Activated T-helper 1 cell treated with anti-CD3 and anti-CD28 coated beads, Interleukin-12 subunit alpha, Interleukin-12 subunit beta, Interleukin-2, Interleukin-4 antibody, amounts not matched to agents 30 ng/mL and 10 ng/mL and 1 ng/mL, durations not matched to agents 14 hours and 24 hours and 36 hours (primary cell): ENCODE measurements at regions not wholly inside any gene's neighbourhood (a gene's known extent, or its start where the extent isn't known, plus 50 kb on each side); places are given as distances from the start of the nearest gene placed in this dataset.

ENCODE experiments used
- DNase-seq: peaks from one replicate; pipeline ENCODE4 v3.0.0; 2021; ENCODE audit warnings: low spot score
- H3K27ac Mint-ChIP-seq: one replicate; pipeline ENCODE4 v1.8.0; 2021; ENCODE audit warnings: mild to moderate bottlenecking, mixed read lengths
- H3K27me3 Mint-ChIP-seq: one replicate; pipeline ENCODE4 v1.8.0; 2022; ENCODE audit warnings: mild to moderate bottlenecking, moderate library complexity, mixed read lengths; ENCODE audit not compliant: insufficient read depth
- H3K36me3 Mint-ChIP-seq: one replicate; pipeline ENCODE4 v1.8.0; 2021; ENCODE audit warnings: low read depth, mixed read lengths
- H3K4me1 Mint-ChIP-seq: one replicate; pipeline ENCODE4 v1.8.0; 2021; ENCODE audit warnings: low read depth, mixed read lengths
- H3K4me3 Mint-ChIP-seq: one replicate; pipeline ENCODE4 v1.8.0; 2021; ENCODE audit warnings: mild to moderate bottlenecking, moderate library complexity, mixed read lengths
- H3K9me3 Mint-ChIP-seq: one replicate; pipeline ENCODE4 v1.8.0; 2021; ENCODE audit warnings: mixed read lengths
- intact Hi-C: fragments of 100-400 bp; cut with micrococcal nuclease; formaldehyde crosslinking; loops from one replicate; pipeline ENCODE4 v1.15.1; 2024

DNA sequence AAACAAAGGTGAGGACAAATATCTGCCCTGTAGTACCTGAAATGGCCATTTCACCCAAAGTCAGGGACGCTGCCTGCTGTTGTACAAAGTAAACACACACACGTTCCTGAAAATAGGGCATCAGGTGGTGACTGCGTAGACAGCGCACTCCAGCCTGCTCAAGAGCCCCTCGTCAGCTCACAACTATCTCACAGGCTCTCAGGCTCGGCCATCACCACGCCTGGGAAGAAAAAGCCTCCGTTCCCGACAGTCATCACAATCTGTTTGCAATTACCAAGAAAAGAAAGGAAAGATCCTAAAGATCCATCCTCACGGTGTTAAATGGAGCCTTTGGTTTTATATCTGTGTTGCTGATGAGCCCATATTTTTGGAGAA lies 230.2 kb downstream of the ZNF516 start:
- Mint-ChIP-seq H3K9me3 (no peaks in the 10 kb centered on the region), H3K27ac (no peak overlapping the region), H3K36me3 (no peaks in the 10 kb centered on the region), H3K4me3 (no peak overlapping the region), H3K4me1 (no peaks in the 10 kb centered on the region), H3K27me3 (peaks cover 3% of the 10 kb centered on the region)
- intact Hi-C loops = no loop called here
- no peak for DNase-seq

DNA sequence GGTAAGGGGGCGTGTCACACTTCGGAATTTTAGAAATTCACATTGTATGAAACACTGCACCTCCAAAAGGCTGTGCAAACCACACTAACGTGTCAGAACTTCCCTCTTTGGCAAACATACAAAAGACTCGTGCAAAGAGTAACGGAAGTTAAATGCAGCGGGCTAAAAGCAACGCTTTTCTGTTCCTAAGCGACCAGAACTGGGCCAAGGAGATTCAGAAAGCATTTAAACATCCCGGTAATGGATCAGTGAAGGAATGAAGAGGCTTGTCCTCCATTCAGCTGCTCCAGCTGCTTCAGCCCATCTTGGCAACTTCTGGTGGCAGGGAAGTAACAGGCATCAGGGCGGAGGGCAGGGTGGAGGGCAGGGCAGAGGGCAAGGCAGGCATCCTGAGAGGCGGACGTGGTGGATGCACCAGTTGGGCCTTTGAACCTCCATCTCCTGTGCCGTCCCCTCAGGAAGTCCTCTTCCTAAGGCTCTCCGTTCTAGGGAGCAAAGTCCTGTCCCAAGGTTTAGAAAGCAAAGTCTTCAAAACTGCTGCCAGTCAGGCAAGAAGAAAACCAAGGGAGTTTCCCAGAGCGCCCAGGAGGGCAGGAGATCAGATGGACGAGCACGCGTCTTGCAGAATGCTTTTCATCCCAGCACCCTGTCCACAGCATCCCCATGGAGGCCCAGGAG lies 230.7 kb downstream of the ZNF516 start:
- H3K4me1 Mint-ChIP-seq = no peaks in the 10 kb centered on the region
- H3K27me3 Mint-ChIP-seq = peaks cover 3% of the 10 kb centered on the region
- H3K4me3 Mint-ChIP-seq = no peak overlapping the region
- DNase-seq = no peak
- no peaks in the 10 kb centered on the region for H3K36me3 Mint-ChIP-seq
- intact Hi-C loops = no loop called here
- H3K9me3 Mint-ChIP-seq = no peaks in the 10 kb centered on the region
- H3K27ac Mint-ChIP-seq = no peak overlapping the region

DNA sequence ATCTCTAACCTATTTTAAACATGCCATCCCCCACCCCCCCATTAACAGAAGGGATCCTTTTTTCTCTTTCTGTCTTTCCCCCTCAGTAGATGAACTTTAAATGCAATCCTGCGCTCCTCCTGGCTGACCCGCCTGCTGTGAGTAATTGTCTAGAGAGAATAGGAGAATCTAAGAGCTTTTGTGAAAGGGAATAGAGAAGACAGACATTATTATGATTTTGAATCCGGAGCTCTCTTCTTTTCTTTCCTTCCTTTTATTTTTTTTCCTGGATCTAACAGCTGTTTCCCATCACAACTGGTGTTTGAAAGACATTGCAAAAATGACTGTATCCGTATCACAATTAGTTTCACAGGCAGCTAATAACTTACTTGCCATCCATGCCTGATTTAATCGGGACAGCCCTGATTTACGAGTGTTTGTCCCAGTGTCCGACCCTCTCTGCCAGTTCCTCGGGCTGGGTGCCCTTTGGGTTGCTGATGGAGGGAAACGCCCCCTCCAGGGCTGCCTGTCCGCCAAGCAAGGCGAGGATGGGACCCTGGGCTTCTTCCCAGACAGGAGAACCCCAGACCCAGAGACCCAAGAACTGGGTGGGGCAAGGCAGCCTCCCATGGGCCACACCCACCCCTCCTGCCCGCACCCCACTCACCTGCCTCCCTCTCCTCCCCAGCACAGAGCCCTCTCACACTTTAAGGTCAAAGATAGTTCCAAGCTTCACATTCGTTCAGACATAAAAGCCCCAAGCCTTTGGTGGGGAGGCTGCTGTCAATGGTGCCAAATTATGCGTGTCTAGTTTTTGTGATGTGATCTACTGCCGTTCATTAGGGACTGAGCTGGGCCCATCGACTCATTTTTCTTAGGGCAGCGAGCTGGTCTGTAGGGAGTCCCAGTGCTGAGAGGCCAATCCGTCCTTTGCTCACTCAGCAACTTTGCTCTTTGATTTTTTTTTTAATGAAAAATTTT lies 231.7 kb downstream of the ZNF516 start:
- intact Hi-C loops = no loop called here
- peaks cover 3% of the 10 kb centered on the region for H3K27me3 Mint-ChIP-seq
- H3K36me3 Mint-ChIP-seq = no peaks in the 10 kb centered on the region
- no peaks in the 10 kb centered on the region for H3K4me1 Mint-ChIP-seq
- no peaks in the 10 kb centered on the region for H3K9me3 Mint-ChIP-seq
- H3K4me3 Mint-ChIP-seq = no peak overlapping the region
- DNase-seq = no peak
- no peak overlapping the region for H3K27ac Mint-ChIP-seq

DNA sequence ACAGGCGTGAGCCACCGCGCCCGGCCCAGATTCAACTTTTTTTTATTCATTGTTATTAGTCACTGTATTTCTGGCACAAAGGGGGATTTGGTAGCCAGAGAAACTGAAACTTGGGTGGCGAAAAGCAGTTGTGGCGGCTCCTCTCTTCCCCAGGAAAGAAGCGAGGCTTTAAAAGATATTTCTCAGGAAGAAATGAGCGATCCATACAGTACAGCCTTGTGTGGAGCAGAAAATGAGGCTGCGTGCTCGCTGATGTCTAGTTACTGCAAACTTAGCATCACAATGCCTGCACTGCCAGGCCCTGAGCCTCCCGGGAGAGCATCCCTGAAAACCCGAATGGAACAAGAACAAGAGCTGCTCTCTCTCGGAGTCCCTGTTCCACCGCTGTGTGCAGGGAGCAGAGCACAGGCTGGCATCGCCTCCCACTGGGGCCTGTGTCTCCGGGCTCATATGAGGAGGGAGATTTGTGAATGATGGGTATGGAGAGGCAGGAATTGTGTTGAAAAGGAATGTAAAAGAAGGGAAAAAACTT lies 234.0 kb downstream of the ZNF516 start:
- H3K9me3 Mint-ChIP-seq = no peaks in the 10 kb centered on the region
- H3K27ac Mint-ChIP-seq = no peak overlapping the region
- H3K4me3 Mint-ChIP-seq = no peak overlapping the region

DNA sequence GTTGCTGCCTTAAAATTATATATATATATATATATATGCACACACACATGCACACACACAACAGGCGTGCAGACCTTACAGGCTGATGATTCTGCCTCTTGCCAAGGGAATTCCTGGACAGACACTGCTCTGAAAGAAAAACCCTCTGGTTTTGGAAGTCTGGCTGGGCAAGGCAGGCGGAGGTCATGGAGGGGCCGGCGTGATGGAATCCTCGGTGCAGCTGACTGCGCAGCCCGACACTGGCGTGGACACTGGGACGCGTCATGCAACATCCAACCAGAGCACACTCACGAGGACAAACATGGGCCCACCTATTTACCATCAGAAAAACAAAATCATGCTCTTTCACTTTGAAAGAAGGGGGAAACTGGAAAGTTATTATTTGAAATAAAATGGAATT lies 235.3 kb downstream of the ZNF516 start:
- no peaks in the 10 kb centered on the region for H3K36me3 Mint-ChIP-seq
- H3K27me3 Mint-ChIP-seq = no peaks in the 10 kb centered on the region
- no peaks in the 10 kb centered on the region for H3K4me1 Mint-ChIP-seq
- intact Hi-C loops = no loop called here
- no peaks in the 10 kb centered on the region for H3K9me3 Mint-ChIP-seq
- no peak overlapping the region for H3K27ac Mint-ChIP-seq
- H3K4me3 Mint-ChIP-seq = no peak overlapping the region
- no peak for DNase-seq

More for the DNA sequence above, 234.0 kb downstream of the ZNF516 start:
- Mint-ChIP-seq H3K4me1 (no peaks in the 10 kb centered on the region), H3K36me3 (no peaks in the 10 kb centered on the region), H3K27me3 (no peaks in the 10 kb centered on the region)
- DNase-seq = no peak
- intact Hi-C loops = no loop called here

DNA sequence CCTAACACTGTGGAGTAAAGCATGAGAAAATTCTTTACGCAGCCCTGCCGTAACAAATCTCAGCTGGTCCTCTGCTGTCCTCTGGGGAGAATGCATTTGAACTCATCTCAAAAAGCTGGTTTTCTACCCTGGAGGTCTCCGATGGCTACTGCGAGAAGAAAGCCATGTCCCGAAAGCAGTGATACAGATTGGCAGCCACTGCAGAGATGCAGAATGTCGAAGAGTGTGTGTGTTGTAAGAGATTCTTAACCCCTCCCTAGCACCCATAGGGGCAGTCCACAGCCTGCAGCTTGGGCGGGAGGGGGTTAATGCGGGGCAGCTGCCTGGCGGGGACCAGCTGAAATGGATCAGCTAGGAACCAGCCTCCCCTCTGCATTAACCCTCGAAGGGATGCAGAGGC lies 235.9 kb downstream of the ZNF516 start:
- Mint-ChIP-seq H3K4me3 (no peak overlapping the region), H3K4me1 (no peaks in the 10 kb centered on the region), H3K27me3 (no peaks in the 10 kb centered on the region), H3K36me3 (no peaks in the 10 kb centered on the region), H3K27ac (no peak overlapping the region), H3K9me3 (no peaks in the 10 kb centered on the region)
- DNase-seq = no peak
- intact Hi-C loops = no loop called here

DNA sequence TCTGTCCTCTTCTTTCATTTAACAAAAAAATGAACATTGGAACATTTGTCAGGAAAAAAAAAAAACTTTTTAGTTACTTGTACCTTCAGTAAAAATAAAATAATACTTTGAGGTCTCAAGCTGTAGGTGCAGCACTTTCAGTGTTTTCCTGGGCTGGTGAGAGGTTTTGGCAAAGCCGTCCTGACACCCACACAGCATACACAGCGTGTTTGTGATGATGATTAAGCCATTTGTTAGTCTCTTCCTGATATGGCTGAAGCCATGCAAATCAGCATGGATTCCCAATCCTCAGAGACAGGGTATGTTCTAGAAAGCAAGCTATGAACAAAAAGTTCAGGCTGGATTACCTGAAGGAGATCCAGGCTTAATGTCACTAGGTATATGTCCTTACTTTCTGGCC lies 236.8 kb downstream of the ZNF516 start:
- Mint-ChIP-seq H3K4me1 (no peaks in the 10 kb centered on the region), H3K4me3 (no peak overlapping the region), H3K36me3 (no peaks in the 10 kb centered on the region), H3K27ac (no peak overlapping the region), H3K27me3 (no peaks in the 10 kb centered on the region), H3K9me3 (no peaks in the 10 kb centered on the region)
- DNase-seq = no peak
- intact Hi-C loops = no loop called here

DNA sequence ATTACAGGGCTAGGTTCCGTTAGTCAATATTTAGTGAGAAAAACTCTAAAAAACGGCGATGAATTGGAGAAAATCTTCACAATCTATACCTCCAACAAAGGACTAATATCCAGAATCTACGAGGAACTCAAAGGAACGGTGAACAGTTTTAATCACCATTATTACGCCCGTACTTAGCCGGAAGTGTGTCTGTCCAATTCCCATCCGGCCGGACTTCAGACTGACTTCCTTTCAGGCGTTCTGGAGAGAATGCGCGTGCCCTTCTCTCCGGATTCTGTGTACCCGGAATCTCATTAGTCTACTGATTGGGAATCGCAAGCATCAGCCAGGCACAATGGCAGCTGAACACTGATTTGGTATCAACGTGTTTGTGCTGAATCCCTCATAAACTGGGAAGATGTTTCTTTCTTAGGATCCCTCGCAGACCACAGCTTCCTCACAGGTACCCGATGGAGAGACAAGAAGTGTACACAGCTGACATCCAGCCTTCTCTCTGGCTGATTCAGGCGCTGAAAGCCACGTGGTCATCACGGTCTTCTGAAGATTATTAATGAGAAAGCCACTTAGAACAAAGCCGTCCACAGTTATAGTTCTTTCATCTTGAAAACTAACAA lies 239.9 kb downstream of the ZNF516 start:
- DNase-seq = no peak
- H3K4me3 Mint-ChIP-seq = no peak overlapping the region
- intact Hi-C loops = no loop called here

DNA sequence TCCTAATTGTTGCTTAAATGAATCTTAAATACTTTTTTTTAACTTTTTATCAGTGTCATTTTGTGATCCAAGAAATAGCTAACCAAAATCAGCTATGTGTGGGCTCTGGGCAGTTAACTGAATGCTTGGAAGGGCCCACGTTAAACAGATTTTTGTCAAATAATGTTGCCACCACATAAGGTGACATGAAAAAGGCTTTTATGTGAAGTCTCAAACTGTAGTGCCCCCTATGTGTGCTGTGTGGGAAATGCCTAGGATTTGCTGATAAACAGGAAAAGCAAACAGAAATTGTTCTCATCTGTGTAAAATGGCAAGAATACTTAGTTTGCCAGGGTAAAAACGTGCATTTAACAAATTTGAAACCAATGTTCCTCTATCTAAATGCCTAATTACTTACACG lies 242.2 kb downstream of the ZNF516 start:
- no peaks in the 10 kb centered on the region for H3K27me3 Mint-ChIP-seq
- H3K9me3 Mint-ChIP-seq = no peaks in the 10 kb centered on the region
- intact Hi-C loops = no loop called here
- no peaks in the 10 kb centered on the region for H3K36me3 Mint-ChIP-seq
- no peak overlapping the region for H3K27ac Mint-ChIP-seq
- no peaks in the 10 kb centered on the region for H3K4me1 Mint-ChIP-seq
- H3K4me3 Mint-ChIP-seq = no peak overlapping the region
- DNase-seq = no peak

More for the DNA sequence above, 239.9 kb downstream of the ZNF516 start:
- Mint-ChIP-seq H3K27me3 (no peaks in the 10 kb centered on the region), H3K4me1 (no peaks in the 10 kb centered on the region), H3K27ac (no peak overlapping the region), H3K9me3 (no peaks in the 10 kb centered on the region), H3K36me3 (no peaks in the 10 kb centered on the region)

DNA sequence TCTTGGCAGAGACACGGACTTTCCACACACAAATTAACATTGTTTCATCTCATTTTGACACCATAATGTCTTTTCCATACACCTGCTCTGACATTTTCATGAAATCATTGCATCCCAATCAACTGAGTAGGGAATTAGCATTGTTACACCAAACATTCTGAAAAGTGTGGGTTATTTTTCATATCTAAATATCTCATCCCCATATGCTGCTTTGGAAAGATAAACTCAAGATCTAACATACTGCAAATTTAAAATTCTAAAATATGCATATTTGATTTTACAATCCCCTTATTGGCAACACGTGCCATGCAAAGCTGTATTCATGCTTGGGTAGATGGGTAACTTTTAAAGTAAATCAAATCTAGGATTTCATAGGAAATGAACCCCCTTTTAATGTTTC lies 242.9 kb downstream of the ZNF516 start:
- Mint-ChIP-seq H3K9me3 (no peaks in the 10 kb centered on the region), H3K36me3 (no peaks in the 10 kb centered on the region), H3K27me3 (no peaks in the 10 kb centered on the region), H3K4me3 (no peak overlapping the region), H3K4me1 (no peaks in the 10 kb centered on the region), H3K27ac (no peak overlapping the region)
- no peak for DNase-seq
- intact Hi-C loops = no loop called here

DNA sequence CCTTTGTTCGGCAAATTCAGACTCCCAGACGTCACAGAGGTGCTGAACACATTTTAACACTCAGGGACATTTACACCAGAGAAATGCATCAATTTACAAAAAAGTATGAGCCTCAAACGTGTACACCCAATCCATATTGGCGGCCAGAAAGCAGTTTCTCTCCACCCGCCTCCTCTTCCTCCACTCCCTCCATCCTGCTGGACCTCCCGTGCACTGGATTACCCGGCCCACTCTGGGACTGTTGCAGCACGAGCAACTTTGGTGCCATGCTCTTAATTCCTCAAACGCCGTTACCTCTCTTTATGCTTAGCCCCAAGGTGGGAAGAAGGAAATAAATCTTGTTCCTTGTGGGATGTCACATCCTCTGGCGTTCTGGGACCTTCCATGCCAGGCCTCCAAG lies 243.4 kb downstream of the ZNF516 start:
- intact Hi-C loops = no loop called here
- DNase-seq = no peak
- no peaks in the 10 kb centered on the region for H3K9me3 Mint-ChIP-seq
- no peaks in the 10 kb centered on the region for H3K36me3 Mint-ChIP-seq
- H3K4me1 Mint-ChIP-seq = no peaks in the 10 kb centered on the region
- no peaks in the 10 kb centered on the region for H3K27me3 Mint-ChIP-seq
- H3K4me3 Mint-ChIP-seq = no peak overlapping the region
- H3K27ac Mint-ChIP-seq = no peak overlapping the region

DNA sequence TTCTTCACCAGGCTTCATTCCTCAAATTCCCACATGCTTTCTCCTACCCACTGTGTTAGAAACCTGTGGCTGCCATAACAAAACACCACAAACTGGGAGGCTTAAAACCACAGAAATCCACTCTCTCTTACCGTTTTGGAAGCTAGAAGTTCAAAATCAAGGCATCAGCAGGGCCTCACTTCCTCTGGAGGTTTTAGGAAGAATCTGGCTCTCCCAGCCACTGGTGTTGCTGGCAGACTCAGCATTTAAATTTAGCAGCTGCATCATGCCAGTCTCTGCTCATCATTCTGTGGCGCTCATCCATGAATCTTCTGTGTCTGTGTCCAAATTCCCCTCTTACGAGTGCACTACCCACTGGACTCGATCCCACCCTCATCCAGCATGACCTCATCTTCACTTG lies 248.5 kb downstream of the ZNF516 start:
- Mint-ChIP-seq H3K4me3 (no peak overlapping the region), H3K9me3 (no peaks in the 10 kb centered on the region), H3K4me1 (no peaks in the 10 kb centered on the region), H3K27me3 (peaks cover 5% of the 10 kb centered on the region), H3K36me3 (no peaks in the 10 kb centered on the region), H3K27ac (no peak overlapping the region)
- no peak for DNase-seq
- intact Hi-C loops = no loop called here

DNA sequence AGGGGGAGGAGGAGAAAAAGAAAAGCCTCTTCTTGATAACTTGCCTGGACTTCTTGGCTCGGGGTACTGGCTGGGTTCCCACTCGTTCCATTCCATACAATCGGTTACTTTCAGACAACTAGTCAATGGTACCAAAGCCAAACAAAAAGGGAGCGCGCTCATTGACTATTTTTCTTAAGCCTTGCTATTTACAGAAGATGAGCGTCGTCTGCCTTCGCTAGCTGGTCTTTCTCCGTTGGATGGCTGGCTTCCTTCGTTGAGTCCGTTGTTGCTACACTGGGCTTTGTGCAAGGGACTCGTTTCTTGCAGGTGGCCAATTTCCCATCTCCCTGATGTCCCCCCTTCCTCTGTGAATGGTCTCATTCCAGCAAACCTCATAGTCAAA lies 260.4 kb downstream of the ZNF516 start:
- H3K4me1 Mint-ChIP-seq = no peaks in the 10 kb centered on the region
- no peak overlapping the region for H3K4me3 Mint-ChIP-seq
- DNase-seq = no peak
- intact Hi-C loops = no loop called here
- no peak overlapping the region for H3K27ac Mint-ChIP-seq
- H3K27me3 Mint-ChIP-seq = no peaks in the 10 kb centered on the region
- H3K36me3 Mint-ChIP-seq = no peaks in the 10 kb centered on the region
- peaks cover 13% of the 10 kb centered on the region for H3K9me3 Mint-ChIP-seq
